ENCODE measurements at regions not wholly inside any gene's neighbourhood (a gene's known extent, or its start where the extent isn't known, plus 50 kb on each side); places are given as distances from the start of the nearest gene placed in this dataset.
"Not testable (repeated sequence)": the region's sequence is repeated elsewhere in the genome, so short reads cannot be mapped to it uniquely, and the experiment has no call there.

- DNase-seq (ENCODE audit: low read depth), result no peak
Measured at GRCh38 chr2:84373391-84373790, 85.7 kb downstream of the SUCLG1 start.

DNA sequence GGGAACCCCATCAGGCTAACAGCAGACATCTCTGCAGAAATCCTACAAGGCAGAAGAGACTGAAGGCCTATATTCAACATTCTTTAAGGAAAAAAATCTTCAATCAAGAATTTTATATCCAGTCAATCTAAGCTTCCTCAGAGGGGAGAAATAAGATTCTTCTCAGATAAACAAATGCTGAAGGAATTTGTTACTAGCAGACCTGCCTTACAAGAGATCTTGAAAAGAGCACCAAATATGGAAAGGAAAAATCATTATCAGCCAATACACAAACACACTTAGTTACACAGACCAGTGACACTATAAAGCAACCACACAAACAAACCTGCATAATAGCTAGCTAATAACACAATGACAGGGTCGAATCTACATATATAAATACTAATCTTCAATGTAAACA is 96.5 kb downstream of the SUCLG1 start:
- DNase-seq (ENCODE audit: low read depth), result no peak

GRCh38 chr2:84338069-84338468 is 121.0 kb downstream of the SUCLG1 start:
- DNase-seq (ENCODE audit: low read depth), result peak; percentile 91

DNA sequence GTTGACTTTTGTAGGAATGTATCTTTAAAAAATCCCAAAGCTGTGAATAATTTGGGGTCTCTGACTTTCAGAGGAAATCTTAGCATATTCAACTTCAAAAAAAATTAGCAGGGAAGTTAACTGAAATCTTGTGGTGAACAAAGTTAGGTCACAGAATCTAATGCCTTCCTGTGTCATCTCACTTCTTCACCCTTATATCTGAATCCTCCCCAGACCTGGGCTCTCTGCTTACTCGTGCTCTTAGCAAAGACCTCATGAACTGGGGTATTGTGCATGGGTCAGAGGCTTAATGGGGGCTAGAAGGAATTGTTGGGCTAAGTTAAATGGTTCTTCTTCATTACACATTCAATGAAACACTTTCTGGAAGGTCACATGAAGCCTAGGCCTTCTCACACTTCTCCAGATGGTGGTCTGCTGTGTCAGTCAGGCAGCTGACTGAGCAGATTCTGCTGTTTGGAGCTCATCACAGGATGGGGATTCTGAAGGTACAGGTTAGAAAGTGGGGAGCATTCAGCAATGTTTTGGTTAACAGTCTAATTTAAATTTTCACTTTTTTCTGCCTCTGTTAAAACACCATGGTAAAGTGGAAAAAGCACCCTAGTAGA is 131.3 kb downstream of the SUCLG1 start:
- DNase-seq (ENCODE audit: low read depth), result no peak

DNA sequence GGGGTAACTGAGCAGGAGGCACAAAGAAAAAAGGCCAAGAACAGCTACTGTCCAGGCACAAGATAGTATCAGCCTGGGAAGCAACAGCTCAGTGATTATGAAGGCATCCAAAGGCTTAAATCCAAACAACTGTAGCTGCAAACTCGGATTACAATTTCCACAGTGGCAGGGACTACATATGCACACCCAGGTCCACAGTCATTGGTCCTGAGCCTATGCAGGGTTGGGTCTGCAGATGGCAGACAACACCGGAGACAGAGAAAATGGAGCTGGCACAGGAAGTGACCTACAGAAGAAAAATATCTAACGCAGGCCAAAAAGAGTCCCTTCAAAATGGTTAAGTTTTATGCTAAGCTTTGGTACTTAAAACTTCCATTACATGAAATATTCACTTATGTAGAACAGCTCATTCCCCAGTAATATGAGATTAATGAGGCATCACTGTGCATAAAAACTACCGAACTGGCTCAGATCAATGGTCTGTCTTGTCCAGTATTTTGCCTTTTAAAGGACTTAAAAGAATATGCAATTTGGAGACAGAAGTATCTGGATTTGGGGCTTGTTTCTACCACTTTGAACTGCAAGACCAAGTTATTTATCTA is 132.1 kb downstream of the SUCLG1 start:
- DNase-seq (ENCODE audit: low read depth), result no peak

DNA sequence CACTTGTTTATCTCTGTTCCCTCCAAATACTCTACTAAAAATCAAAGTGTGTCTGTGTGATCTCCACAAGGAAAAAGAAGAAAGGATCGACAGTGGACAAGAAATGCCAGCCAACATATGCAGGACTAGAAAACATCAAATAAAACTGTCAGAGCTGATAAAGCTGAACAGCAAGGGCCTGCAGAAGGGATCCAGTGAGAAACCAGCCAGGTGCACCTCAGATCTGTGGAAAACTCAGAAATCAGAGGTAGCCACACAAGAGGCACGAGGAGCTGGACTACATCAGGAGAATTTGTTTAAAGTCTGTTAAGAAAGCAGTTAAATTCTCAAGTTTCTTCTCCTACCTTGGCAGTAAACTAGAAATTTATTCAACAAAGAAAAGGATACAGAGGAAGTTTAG is 135.2 kb downstream of the SUCLG1 start:
- no peak for DNase-seq (ENCODE audit: low read depth)

GRCh38 chr2:84320940-84321339 is 138.1 kb downstream of the SUCLG1 start:
- DNase-seq (ENCODE audit: low read depth), result no peak

DNA sequence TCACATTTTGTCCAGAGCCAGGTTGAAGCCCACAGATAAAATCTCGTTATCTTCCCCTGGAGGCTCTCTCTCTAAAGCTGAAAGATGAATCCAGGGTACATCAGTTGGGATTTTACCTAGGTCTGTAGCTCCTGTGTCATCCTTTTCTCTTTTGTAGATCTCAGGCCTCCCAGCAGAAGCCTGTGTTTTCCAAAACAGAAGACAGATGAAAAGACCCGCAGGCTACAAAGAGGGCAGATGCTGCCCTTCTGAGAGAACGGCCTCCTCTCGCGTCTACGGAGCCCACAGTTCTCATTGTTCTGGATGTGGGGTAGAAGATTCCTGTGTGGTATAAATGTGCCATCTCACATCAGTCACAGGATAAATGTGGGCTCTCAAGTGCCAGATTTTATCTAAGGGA is 139.5 kb downstream of the SUCLG1 start:
- DNase-seq (ENCODE audit: low read depth), result no peak

GRCh38 chr2:84317135-84317534 is 141.9 kb downstream of the SUCLG1 start:
- no peak for DNase-seq (ENCODE audit: low read depth)

GRCh38 chr2:84314901-84315330 is 144.2 kb downstream of the SUCLG1 start:
- peak; percentile 59 for DNase-seq (ENCODE audit: low read depth)

- no peak for DNase-seq (ENCODE audit: low read depth)
Measured at GRCh38 chr2:84314250-84314649, 144.8 kb downstream of the SUCLG1 start.

DNA sequence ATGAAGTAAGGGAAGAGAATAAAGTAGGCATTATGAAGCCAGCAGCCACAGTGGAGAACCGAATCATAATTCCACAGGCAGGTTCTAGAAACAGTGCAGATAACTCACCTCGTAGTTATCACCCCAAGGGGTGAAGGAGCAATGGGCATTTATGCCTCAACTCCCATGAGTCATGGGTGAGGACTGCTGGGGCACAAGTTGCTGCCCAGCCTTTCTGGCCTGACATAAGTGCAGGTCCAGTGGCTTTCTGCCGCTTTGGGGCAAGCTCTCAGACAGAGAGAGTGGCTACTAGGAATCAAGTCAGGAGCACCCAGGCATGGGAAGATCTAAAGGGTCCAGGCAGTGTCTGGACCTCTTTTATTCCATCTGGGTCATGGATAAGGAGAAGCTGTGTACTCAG is 149.8 kb downstream of the SUCLG1 start:
- DNase-seq (ENCODE audit: low read depth), result no peak

GRCh38 chr2:84306361-84306760 is 152.7 kb downstream of the SUCLG1 start:
- no peak for DNase-seq (ENCODE audit: low read depth)

- DNase-seq (ENCODE audit: low read depth), result peak; percentile 29
Measured at GRCh38 chr2:84302513-84303412, 156.3 kb downstream of the SUCLG1 start.

DNA sequence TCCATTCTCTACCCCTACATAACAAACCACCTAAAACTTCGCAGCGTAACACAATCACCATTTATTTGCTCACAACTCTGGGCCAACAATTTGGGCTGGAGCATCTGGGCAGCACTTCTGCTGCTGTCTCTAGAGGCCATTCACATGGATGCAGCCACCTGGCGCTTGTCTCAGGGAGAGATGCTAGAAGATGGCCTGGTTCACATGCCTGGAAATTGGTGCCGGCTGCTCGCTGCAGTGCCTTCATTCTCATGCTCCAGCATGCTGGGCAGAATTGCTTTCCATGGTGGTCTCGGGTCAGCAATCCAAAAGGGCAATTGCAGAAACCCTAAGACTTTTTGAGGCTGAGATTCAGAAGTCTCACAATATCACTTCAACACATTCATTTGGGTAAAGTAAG is 157.4 kb downstream of the SUCLG1 start:
- DNase-seq (ENCODE audit: low read depth), result no peak

DNA sequence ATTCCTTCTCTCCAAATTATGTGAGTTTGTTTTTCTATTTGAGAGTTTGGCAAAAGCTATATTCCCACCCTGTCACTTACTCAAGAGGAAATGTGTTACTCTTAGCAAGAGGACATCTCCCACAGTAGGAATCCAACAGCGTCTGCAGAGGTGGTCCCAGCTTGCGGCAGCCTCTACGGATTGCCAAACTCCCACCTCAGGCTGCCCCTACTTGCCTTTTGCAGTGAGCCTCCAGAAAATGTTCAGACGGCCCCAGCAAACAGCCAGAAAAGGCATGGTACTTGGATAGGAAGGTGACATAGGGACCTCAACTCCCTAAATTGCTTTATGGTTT is 158.4 kb downstream of the SUCLG1 start:
- DNase-seq (ENCODE audit: low read depth), result no peak

- not testable (repeated sequence) for DNase-seq (ENCODE audit: low read depth)
Measured at GRCh38 chr2:84300001-84300695, 158.9 kb downstream of the SUCLG1 start.

GRCh38 chr2:84299211-84299775 is 159.8 kb downstream of the SUCLG1 start:
- no peak for DNase-seq (ENCODE audit: low read depth)

DNA sequence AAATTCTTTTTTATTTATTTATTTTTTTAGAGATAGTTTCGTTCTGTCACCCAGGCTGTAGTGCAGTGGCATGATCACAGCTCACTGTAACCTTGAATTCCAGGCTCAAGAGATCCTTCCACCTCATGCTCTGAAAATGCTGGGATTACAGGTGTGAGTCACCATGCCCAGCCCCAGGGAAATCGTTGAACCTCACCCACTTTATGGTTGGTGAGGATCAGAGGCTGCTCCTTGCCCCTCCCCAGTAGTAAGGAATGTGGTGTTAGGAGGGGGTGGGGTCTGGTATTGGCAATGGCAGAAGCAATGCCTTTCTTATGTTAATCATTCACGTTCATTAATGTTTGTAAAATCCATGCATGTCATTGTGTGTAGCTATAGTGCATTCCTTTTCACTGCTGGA is 161.9 kb downstream of the SUCLG1 start:
- DNase-seq (ENCODE audit: low read depth), result no peak

- DNase-seq (ENCODE audit: low read depth), result no peak
Measured at GRCh38 chr2:84293791-84294380, 165.2 kb downstream of the SUCLG1 start.

- no peak for DNase-seq (ENCODE audit: low read depth)
Measured at GRCh38 chr2:84292545-84292944, 166.5 kb downstream of the SUCLG1 start.

DNA sequence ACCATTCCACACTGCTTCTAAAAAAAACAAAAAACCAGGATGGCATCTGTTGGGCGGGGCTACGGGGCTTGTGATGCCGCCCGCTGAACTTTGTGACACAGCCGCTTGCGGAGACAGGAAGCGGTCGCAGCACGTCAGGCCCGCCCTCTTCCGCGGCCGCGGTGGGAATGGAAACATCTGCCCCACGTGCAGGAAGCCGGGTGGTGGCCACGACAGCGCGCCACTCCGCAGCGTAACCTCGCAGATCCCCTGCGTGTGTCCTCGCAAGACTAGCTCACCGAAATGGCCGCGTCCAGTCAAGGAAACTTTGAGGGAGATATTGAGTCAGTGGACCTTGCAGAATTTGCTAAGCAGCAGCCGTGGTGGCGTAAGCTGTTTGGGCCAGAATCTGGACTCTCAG is 168.5 kb downstream of the SUCLG1 start:
- DNase-seq (ENCODE audit: low read depth), result no peak
